CD4-positive, alpha-beta T cell treated with Interleukin-4 for 4 hours (primary cell): ENCODE measurements at regions not wholly inside any gene's neighbourhood (a gene's known extent, or its start where the extent isn't known, plus 50 kb on each side); places are given as distances from the start of the nearest gene placed in this dataset.

Source experiments
- DNase-seq: peaks from one replicate; pipeline ENCODE4 v3.0.0-alpha.2; 2020

DNA sequence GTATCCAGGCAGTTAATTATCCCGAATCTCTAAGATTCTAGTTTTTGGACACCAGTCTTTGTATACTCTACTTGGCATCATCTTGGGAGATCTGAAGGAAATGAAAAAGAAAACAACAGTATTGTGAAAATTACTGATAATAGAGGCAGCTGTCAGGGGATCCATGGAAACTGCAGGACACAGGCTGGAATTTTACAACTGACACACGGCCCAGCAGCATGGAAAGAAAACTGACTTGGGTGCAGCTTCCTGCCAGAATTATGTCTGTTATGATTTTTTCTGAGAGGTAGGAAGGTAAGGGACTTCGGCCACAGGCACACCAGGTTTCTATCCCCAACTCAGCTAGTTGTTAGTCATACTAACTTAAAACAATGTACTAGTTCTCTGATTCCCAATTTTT is 57.7 kb upstream of the ERBB4 start:
- DNase-seq, result no peak

DNA sequence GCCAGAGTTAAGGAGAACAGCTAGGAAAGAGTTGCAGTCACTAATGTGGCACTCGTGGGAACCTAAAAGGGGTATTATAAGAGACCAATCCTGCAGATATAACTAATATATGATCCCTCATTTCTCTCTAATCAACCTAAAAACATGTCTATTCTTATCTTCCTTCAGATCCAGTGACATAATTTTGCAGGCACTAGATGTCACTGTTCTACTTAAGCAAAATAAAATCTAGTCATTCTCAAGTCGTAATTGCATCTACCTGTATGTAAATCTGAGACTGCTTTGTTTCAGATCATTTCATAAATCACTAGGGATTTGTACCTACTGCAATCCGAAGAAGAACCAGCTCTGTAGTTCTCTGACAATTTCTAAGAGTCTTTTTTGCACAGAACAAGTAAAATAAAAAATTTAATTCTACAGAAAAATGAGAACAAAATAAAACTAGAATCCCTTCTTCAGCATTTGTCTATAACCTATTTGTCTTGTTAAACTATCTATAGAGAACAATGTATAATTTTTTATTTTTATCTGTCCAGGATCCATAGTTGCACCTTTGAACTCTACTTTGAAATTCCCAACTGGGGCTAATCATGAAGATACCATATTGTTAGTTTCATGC is 56.5 kb upstream of the ERBB4 start:
- DNase-seq, result no peak

DNA sequence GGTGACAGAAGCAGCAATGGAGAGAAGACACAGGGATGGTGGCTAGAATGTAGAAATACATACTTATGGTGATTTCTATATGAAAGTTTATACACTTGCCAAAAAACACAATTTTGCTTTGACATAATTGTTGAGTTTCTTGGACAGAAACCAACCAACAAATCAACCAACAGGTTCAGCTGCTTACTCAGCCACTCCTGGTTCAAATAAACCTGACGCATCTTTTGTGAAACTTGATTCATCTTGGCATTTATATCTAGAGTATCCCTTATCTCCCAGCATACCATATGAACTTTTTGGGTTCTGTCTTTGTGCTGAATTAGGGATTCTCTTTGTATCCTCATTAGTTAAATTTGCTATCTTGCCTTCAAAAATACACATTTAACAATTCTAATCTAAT is 54.1 kb upstream of the ERBB4 start:
- DNase-seq, result no peak
